ENCODE measurements at regions not wholly inside any gene's neighbourhood (a gene's known extent, or its start where the extent isn't known, plus 50 kb on each side); places are given as distances from the start of the nearest gene placed in this dataset.
"Not testable (repeated sequence)": the region's sequence is repeated elsewhere in the genome, so short reads cannot be mapped to it uniquely, and the experiment has no call there.

DNA sequence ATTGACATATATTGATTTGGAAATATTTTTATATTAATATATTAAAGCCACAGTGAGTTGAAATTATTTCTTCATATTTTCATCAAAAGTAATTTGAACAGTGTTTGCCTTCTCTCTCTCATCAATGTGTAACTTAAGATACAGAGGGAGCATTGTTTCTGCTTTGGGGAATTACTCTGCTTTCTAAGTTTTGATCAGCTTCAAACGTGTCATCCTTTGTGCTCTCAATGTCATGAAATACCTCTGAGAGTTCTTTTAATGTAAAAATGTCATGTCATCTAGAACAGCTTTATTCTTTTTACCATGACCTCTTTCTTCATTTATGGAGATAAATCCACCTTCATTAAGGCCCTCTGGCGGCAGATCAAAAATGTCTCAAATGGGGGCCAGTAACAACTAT lies 259.4 kb upstream of the STXBP5 start:
- FAIRE-seq: no peak

DNA sequence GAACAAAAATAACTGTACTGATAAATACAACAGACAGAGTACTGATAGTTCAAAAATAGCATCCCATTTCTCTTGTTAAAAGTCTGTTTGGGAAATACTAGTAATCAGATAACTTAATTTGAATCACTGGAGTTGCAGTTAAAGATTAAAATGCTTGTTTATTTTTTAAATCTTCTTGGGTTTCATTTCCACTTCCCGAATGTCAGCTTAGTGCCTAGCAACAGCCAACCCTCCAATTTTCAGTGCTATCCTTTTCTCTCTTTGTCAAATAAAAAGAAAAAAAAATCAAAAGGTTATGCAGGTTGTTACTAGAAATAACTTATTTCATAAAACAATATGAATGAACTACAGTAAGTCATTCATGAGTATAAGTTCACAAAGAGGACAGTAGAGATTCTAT lies 257.7 kb upstream of the STXBP5 start:
- peak; percentile 97 for FAIRE-seq

DNA sequence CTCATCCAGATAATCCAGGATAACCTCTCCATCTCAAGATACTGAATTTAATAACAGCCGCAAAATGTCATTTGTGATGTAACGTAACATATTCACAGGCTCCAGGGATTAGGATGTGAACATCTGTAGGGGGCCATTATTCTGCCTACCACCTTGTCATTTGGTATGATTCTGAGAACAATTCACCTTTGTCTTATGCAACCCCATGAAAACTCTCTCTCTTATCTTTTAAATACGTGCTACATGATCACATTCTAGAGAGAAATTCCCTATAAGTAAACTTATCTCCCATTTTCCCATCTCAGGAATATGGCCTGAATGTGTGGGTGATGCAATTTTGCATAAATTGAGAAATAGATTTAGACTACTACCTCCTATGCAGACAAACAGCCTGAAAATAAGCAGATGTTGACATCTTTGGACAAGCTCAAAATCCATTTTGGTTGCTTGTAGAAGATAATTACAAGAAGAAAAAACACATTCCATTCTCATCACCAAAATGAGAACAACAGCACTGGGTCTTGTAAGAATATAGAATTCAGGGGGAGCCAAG lies 255.4 kb upstream of the STXBP5 start:
- no peak for FAIRE-seq

- FAIRE-seq: no peak
These were observed 254.8 kb upstream of the STXBP5 start for GRCh38 chr6:146949425-146949824.

DNA sequence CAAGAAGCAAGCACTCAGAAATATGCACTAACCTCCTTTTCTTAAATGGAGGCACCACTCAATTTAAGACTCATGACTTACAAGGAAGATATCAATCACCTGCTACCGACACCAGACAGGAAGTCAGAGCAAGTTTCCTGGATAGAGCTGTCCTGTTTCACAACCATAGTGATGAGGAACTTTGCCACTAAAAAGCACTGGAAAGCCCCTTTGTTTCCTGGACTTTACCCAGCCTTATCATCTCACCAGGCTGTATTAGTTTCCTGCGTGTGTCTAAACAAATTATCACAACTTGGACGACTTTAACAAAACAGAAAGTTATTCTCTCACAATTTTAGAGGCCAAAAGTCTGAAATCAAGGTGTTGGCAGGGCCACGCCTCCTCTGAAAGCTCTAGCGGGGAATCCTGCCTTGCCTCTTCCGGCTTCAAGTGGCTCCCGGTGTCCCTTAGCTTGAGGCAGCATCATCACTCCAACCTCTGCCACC lies 253.8 kb upstream of the STXBP5 start:
- FAIRE-seq: no peak

DNA sequence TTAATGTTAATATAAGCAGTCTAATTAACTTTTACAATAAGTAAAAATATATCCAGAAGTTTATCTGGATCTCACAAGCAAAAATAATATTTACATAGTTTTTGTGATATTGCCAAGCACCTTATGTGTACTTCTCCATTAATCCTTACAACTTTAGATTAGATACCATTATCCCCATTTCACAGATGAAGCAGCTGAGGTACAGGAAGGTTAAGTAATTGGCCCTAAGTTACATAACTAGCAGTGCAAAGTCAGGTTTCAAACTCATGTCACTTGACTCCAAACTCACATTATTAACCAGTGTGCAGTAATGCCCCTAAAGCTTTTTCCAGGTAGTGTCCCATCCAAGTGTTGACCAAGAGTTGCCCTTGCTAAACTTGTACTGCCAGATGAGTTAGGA lies 248.6 kb upstream of the STXBP5 start:
- FAIRE-seq: peak; percentile 49

- FAIRE-seq: peak; percentile 5
These were observed 246.8 kb upstream of the STXBP5 start for GRCh38 chr6:146957181-146958093.

GRCh38 chr6:146961831-146962230 lies 242.4 kb upstream of the STXBP5 start:
- FAIRE-seq: no peak

GRCh38 chr6:146962329-146962728 lies 241.9 kb upstream of the STXBP5 start:
- no peak for FAIRE-seq

DNA sequence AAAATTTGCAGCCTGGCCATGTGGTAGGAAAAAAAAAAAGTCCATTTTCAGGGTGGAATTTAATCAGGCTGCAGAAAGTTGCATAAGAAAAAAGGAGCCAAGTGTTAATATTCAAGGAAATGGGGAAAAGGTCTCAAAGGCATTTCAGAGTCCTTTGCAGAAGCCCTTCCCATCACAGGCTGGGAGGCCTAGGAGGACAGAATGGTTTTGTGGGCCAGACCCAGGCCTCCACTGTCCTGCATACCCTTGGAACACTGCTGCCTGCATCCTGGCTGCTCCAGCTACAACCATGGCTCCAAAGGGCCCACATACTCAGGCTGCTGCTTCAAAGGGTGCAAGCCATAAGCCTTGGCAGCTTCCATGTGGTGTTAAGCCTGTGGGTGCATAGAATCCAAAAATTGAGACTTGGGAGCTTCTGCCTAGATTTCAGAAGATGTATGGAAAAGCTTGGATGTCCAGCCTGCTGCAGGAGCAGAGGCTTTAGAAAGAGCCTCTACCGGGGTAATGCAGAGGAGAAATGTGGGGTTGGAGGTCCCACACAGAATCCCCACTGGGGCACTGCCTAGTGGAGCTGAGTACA lies 239.0 kb upstream of the STXBP5 start:
- no peak for FAIRE-seq

DNA sequence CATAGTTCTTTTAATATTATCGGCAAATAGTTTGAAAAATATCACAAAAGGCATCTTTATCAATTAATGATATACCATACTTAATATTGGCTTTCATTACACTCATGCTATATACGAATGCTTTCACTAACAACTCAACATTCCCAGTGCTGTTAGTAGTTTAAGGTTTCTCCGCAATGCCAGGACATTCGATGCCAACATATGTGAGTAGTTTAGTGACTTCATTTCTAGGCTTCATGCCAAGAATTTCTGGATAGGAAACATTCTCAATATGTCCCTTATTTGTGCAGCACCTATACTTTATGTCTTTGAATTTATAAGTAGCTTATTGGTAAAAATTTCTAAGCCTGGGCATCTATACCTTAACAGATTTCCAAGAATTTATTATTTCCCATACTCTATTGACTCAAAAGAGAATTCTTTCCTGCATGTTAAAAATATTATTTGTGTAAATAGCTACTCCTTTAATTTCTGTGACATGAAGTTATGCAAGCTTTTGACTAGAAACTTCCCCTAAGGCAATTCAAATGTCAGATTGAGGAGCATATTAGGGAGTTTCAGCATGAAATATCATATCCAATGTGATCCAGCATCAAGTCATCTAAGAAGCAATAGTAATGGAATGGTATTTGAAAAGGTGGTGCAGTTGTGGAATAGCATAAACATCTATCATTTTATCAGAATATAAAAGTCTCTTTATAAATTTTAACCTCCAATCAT lies 236.0 kb upstream of the STXBP5 start:
- FAIRE-seq: no peak

DNA sequence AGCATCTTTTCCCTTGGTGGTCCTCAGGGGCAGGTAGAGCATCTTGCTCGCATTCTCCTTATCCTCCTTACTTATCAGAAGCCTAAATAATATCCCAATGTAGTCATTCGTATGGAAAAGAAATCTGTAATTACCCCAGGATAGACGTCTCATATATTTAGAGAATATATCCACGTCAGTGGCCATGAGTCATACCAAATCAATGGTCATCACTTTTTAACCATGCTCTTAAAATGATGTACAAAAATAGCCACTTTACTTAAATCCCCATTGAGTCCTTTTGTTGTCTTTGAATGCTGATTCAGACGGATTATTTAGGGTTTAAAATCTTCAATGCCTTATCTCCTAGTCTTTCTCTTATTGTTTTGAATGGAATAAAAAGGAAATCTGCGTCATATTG lies 231.7 kb upstream of the STXBP5 start:
- no peak for FAIRE-seq

GRCh38 chr6:146974351-146974750 lies 229.9 kb upstream of the STXBP5 start:
- FAIRE-seq: no peak

DNA sequence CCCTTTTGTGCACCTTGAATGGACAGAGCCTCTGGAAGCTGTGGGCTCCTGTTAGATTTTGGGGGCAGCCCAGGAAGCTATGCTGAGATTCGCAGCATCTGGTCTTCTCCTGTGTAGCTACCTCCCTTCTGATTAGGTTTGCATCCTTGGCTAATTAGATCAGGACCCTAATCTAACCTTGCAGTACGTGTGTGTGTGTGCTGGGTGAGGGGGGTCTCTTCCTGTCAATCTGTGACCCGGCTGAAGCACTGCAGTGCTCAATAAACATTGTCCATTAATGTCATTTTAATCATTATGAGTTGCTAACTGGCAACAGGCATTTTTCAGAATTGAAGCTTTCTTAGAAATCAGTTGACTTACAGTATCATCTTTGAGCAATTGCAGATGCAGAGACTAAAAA lies 229.1 kb upstream of the STXBP5 start:
- no peak for FAIRE-seq

GRCh38 chr6:146980900-146981329 lies 223.3 kb upstream of the STXBP5 start:
- FAIRE-seq: no peak

DNA sequence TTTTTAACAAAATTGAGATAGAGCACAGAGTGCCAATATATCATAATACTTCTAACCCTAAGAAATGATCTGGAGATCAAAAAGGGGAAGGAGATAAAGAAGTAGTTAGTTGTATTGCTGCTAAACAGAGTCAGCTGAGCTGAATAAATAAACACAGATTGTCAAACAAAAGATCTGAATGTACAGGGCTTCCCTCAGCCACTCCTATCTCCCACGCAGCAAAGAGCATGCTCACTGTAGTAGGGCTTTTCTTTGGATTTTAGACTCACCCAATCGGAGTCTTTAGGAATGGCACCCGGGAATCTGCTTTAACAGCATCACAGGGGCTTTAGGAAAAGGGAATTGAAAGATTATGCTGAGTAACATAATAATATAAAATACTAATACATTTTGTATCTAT lies 222.2 kb upstream of the STXBP5 start:
- FAIRE-seq: no peak

GRCh38 chr6:146984251-146984924 lies 219.8 kb upstream of the STXBP5 start:
- no peak for FAIRE-seq

- no peak for FAIRE-seq
These were observed 219.1 kb upstream of the STXBP5 start for GRCh38 chr6:146985111-146985510.

DNA sequence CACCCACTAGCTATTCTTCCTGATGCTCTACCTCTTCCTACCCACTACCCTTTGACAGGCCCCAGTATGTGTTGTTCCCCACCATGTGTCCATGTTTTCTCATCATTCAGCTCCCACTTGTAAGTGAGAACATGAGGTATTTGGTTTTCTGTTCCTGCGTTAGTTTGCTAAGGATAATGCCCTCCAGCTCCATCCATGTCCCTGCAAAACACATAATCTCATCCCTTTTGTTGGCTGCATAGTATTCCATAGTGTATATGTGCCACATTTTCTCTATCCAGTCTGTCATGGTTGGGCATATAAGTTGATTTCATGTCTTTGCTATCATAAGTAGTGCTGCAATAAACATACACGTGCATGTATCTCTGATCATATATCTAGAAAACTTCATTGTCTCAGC lies 218.3 kb upstream of the STXBP5 start:
- no peak for FAIRE-seq

DNA sequence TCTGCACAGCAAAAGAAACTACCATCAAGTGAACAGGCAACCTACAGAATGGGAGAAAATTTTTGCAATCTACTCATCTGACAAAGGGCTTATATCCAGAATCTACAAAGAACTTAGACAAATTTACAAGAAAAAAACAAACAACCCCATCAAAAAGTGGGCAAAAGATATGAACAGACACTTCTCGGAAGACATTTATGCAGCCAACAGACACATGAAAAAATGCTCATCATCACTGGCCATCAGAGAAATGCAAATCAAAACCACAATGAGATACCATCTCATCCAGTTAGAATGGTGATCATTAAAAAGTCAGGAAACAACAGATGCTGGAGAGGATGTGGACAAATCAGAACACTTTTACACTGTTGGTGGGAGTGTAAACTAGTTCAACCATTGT lies 216.3 kb upstream of the STXBP5 start:
- FAIRE-seq: not testable (repeated sequence)

DNA sequence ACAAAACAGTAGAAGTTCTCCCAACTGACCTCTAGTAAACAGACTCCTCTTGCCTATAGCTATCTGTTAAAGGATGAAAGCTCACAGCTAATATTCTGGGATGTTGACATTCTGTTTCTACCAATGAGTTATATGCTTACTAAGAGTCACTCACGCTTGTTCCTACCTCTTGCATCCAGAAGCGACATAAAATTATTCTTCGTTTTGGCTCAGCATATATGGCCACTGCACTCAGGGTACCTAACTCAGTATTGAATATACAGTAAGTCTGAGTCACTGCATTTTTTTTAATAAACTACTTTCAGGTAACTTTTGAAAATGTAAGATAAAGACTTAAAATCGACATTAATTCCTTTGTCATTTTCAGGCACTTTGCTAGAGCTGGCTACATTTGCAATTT lies 214.4 kb upstream of the STXBP5 start:
- FAIRE-seq: no peak

DNA sequence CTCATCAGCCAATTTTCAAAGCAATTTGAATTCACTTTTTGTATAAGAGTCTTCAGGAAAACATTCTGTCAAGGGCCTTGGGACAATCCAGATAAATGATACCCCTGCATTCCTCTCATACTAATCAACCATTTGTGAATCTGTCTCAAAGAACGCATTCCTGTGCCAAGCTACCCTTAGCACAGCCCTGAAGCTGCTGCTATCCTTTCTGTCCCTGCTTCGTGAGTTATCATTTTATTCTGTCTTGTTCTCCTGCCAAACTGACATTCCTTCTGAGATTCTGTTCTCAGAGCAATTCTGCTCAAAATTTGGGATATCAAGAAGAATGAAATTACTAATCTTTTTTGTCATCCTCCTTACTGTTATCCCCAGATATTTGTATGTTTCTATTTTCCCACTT lies 213.9 kb upstream of the STXBP5 start:
- no peak for FAIRE-seq
